ENCODE measurements at regions not wholly inside any gene's neighbourhood (a gene's known extent, or its start where the extent isn't known, plus 50 kb on each side); places are given as distances from the start of the nearest gene placed in this dataset.

GRCh38 chr6:87827346-87827745 is 125.3 kb upstream of the AKIRIN2 start:
- H3K27ac ChIP-seq (ENCODE audit: low read length), result no peak overlapping the region
- no peaks in the 10 kb centered on the region for H4K20me1 ChIP-seq (ENCODE audit: insufficient read depth)
- no peaks in the 10 kb centered on the region for H3K9me3 ChIP-seq (ENCODE audit: low read length)
- no peak overlapping the region for H2AFZ ChIP-seq (ENCODE audit: low read depth, low read length)
- H3K9ac ChIP-seq (ENCODE audit: low read length), result no peak overlapping the region
- no peaks in the 10 kb centered on the region for H3K27me3 ChIP-seq (ENCODE audit: insufficient read depth, low read depth, low read length)
- TF ChIP-seq, protein P1, sequence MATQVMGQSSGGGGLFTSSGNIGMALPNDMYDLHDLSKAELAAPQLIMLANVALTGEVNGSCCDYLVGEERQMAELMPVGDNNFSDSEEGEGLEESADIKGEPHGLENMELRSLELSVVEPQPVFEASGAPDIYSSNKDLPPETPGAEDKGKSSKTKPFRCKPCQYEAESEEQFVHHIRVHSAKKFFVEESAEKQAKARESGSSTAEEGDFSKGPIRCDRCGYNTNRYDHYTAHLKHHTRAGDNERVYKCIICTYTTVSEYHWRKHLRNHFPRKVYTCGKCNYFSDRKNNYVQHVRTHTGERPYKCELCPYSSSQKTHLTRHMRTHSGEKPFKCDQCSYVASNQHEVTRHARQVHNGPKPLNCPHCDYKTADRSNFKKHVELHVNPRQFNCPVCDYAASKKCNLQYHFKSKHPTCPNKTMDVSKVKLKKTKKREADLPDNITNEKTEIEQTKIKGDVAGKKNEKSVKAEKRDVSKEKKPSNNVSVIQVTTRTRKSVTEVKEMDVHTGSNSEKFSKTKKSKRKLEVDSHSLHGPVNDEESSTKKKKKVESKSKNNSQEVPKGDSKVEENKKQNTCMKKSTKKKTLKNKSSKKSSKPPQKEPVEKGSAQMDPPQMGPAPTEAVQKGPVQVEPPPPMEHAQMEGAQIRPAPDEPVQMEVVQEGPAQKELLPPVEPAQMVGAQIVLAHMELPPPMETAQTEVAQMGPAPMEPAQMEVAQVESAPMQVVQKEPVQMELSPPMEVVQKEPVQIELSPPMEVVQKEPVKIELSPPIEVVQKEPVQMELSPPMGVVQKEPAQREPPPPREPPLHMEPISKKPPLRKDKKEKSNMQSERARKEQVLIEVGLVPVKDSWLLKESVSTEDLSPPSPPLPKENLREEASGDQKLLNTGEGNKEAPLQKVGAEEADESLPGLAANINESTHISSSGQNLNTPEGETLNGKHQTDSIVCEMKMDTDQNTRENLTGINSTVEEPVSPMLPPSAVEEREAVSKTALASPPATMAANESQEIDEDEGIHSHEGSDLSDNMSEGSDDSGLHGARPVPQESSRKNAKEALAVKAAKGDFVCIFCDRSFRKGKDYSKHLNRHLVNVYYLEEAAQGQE (IDR thresholded peaks at IDR 0.05; ENCODE audit: borderline replicate concordance), result no peak
- no peak for TF ChIP-seq RAD21 (conservative IDR thresholded peaks at IDR 0.05)
- TF ChIP-seq POLR2AphosphoS5 (IDR thresholded peaks at IDR 0.05), result no peak
- H3K9me2 ChIP-seq (ENCODE audit: insufficient read depth, low read length), result no peaks in the 10 kb centered on the region
- H3K79me2 ChIP-seq (replicated peaks; ENCODE audit: insufficient read depth, low read length), result no peaks in the 10 kb centered on the region
- peaks cover 4% of the 10 kb centered on the region for H3F3A ChIP-seq (ENCODE audit: insufficient read depth, low read length, poor library complexity, severe bottlenecking)
- H3K36me3 ChIP-seq (ENCODE audit: insufficient read depth, low read length), result no peaks in the 10 kb centered on the region
- no peak overlapping the region for H3K4me2 ChIP-seq (ENCODE audit: low read length)
- H3K4me3 ChIP-seq (ENCODE audit: low read length), result no peak overlapping the region

DNA sequence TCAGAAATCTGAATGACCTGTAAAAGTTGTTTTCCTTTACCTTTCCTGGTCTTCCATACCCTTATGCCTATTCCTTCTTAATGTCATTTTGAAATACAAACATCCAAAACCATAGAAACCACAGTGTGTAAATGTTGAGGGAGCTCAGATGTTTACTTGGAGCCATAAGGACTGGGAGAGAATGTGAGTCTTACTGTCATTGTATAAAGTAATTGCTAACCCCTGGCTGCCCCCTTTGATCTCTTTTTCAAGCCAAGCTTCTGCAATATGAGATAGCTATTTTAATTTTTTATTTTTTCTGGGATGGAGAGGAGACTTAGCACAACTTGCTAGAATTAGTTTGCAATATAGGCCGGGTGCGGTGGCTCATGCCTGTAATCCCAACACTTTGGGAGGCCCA is 124.4 kb upstream of the AKIRIN2 start:
- H3K9ac ChIP-seq (ENCODE audit: low read length), result no peak overlapping the region
- no peaks in the 10 kb centered on the region for H3F3A ChIP-seq (ENCODE audit: insufficient read depth, low read length, poor library complexity, severe bottlenecking)
- no peak overlapping the region for H3K4me3 ChIP-seq (ENCODE audit: low read length)
- no peaks in the 10 kb centered on the region for H3K9me2 ChIP-seq (ENCODE audit: insufficient read depth, low read length)
- no peaks in the 10 kb centered on the region for H3K36me3 ChIP-seq (ENCODE audit: insufficient read depth, low read length)
- no peaks in the 10 kb centered on the region for H3K9me3 ChIP-seq (ENCODE audit: low read length)
- no peak overlapping the region for H3K27ac ChIP-seq (ENCODE audit: low read length)
- H2AFZ ChIP-seq (ENCODE audit: low read depth, low read length), result no peak overlapping the region
- H4K20me1 ChIP-seq (ENCODE audit: insufficient read depth), result no peaks in the 10 kb centered on the region
- TF ChIP-seq EP300 (conservative IDR thresholded peaks at IDR 0.05; ENCODE audit: poor library complexity, severe bottlenecking) (no peak), TAF1 (IDR thresholded peaks at IDR 0.05; ENCODE audit: low read depth) (no peak), POLR2AphosphoS5 (IDR thresholded peaks at IDR 0.05) (no peak), EZH2 (IDR thresholded peaks at IDR 0.05; ENCODE audit: borderline replicate concordance, insufficient read depth, low read length, poor library complexity, severe bottlenecking) (no peak), SMC3 (conservative IDR thresholded peaks at IDR 0.05; ENCODE audit: poor library complexity) (no peak), MXI1 (conservative IDR thresholded peaks at IDR 0.05; ENCODE audit: poor library complexity, severe bottlenecking) (no peak)
- TF ChIP-seq, protein P2, sequence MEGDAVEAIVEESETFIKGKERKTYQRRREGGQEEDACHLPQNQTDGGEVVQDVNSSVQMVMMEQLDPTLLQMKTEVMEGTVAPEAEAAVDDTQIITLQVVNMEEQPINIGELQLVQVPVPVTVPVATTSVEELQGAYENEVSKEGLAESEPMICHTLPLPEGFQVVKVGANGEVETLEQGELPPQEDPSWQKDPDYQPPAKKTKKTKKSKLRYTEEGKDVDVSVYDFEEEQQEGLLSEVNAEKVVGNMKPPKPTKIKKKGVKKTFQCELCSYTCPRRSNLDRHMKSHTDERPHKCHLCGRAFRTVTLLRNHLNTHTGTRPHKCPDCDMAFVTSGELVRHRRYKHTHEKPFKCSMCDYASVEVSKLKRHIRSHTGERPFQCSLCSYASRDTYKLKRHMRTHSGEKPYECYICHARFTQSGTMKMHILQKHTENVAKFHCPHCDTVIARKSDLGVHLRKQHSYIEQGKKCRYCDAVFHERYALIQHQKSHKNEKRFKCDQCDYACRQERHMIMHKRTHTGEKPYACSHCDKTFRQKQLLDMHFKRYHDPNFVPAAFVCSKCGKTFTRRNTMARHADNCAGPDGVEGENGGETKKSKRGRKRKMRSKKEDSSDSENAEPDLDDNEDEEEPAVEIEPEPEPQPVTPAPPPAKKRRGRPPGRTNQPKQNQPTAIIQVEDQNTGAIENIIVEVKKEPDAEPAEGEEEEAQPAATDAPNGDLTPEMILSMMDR (IDR thresholded peaks at IDR 0.05; ENCODE audit: poor library complexity, severe bottlenecking), result no peak
- TF ChIP-seq, protein P1 (IDR thresholded peaks at IDR 0.05; ENCODE audit: borderline replicate concordance), result no peak
- H3K27me3 ChIP-seq (ENCODE audit: insufficient read depth, low read depth, low read length), result no peaks in the 10 kb centered on the region
- no peaks in the 10 kb centered on the region for H3K79me2 ChIP-seq (replicated peaks; ENCODE audit: insufficient read depth, low read length)
- H3K4me2 ChIP-seq (ENCODE audit: low read length), result no peak overlapping the region

Data from neural cell (in vitro differentiated cells).